Right lobe of liver (tissue), 4 donors: ENCODE measurements at regions not wholly inside any gene's neighbourhood (a gene's known extent, or its start where the extent isn't known, plus 50 kb on each side); places are given as distances from the start of the nearest gene placed in this dataset.

Source experiments
- POLR2A ChIP-seq: fragments of 450-650 bp; IDR thresholded peaks from one replicate; pipeline ENCODE4 v1.6.1; 2017; ENCODE audit warnings: antibody characterized with exemption, mild to moderate bottlenecking
- TF ChIP-seq, protein P1 (sequence below), 4 donors: fragments of 200-600 bp in 3 of 4; fragments of 450-650 bp in 1 of 4; IDR thresholded peaks; one replicate each; pipeline versions ENCODE4 v1.5.1 to v1.8.0; 2016 to 2022; ENCODE audit warnings: antibody characterized with exemption in 4 of 4, mild to moderate bottlenecking in 2 of 4
- donor health status: DM: no; HTN: no; CAD: no.
- donor health status: DM: no; HTN: no; CAD: no.
- donor health status: DM: no; HTN: yes; CAD: no.

DNA sequence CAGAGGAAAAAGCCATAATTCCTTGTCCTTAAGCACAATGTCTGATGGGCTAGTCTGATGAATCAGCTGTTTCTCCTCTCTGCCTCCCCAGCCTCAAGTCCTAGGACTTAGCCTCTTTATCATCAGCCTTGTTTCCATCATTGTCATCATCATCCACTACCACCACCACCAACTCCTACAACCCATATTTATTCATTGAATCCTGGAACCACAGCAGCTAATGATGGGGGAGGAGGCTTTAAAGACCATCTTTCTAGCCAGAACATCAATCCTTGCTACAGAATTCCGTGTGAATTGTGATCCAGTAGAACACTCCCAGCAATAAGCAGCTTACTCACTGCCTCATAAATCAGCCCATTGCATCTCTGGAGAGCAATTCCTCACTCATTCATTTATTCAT is 97.6 kb upstream of the TMEM132E start:
- TF ChIP-seq, protein P1, sequence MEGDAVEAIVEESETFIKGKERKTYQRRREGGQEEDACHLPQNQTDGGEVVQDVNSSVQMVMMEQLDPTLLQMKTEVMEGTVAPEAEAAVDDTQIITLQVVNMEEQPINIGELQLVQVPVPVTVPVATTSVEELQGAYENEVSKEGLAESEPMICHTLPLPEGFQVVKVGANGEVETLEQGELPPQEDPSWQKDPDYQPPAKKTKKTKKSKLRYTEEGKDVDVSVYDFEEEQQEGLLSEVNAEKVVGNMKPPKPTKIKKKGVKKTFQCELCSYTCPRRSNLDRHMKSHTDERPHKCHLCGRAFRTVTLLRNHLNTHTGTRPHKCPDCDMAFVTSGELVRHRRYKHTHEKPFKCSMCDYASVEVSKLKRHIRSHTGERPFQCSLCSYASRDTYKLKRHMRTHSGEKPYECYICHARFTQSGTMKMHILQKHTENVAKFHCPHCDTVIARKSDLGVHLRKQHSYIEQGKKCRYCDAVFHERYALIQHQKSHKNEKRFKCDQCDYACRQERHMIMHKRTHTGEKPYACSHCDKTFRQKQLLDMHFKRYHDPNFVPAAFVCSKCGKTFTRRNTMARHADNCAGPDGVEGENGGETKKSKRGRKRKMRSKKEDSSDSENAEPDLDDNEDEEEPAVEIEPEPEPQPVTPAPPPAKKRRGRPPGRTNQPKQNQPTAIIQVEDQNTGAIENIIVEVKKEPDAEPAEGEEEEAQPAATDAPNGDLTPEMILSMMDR (IDR thresholded peaks at IDR 0.05) = no peak
- no peak for TF ChIP-seq POLR2A
